BE2C (cell line): ENCODE measurements at regions not wholly inside any gene's neighbourhood (a gene's known extent, or its start where the extent isn't known, plus 50 kb on each side); places are given as distances from the start of the nearest gene placed in this dataset.
A peak's percentile ranks its signal among the peaks of the same experiment; 100 is the strongest.

Experiments used
- DNase-seq: peaks from one replicate; pipeline ENCODE4 v3.0.0-alpha.2; 2020
- H3K27me3 ChIP-seq: fragments of 250-450 bp; sonication (Bioruptor Pico); 2 replicates; pipeline ENCODE4 v1.5.1; 2020; ENCODE audit warnings: mild to moderate bottlenecking
- H3K36me3 ChIP-seq: fragments of 250-450 bp; sonication (Bioruptor Pico); 2 replicates; pipeline ENCODE4 v1.5.1; 2020; ENCODE audit warnings: mild to moderate bottlenecking
- H3K4me1 ChIP-seq: fragments of 250-450 bp; sonication (Bioruptor Pico); 2 replicates; pipeline ENCODE4 v1.5.1; 2020
- H3K4me3 ChIP-seq: 2 replicates; pipeline ENCODE4 v1.5.1; 2011; ENCODE audit warnings: low read depth, low read length
- H3K9me3 ChIP-seq: fragments of 250-450 bp; sonication (Bioruptor Pico); 2 replicates; pipeline ENCODE4 v1.5.1; 2020
- TF ChIP-seq, protein P1 (sequence below): IDR thresholded peaks from 2 replicates; pipeline ENCODE4 v1.5.1; 2012; ENCODE audit warnings: mild to moderate bottlenecking, low read depth, low read length

DNA sequence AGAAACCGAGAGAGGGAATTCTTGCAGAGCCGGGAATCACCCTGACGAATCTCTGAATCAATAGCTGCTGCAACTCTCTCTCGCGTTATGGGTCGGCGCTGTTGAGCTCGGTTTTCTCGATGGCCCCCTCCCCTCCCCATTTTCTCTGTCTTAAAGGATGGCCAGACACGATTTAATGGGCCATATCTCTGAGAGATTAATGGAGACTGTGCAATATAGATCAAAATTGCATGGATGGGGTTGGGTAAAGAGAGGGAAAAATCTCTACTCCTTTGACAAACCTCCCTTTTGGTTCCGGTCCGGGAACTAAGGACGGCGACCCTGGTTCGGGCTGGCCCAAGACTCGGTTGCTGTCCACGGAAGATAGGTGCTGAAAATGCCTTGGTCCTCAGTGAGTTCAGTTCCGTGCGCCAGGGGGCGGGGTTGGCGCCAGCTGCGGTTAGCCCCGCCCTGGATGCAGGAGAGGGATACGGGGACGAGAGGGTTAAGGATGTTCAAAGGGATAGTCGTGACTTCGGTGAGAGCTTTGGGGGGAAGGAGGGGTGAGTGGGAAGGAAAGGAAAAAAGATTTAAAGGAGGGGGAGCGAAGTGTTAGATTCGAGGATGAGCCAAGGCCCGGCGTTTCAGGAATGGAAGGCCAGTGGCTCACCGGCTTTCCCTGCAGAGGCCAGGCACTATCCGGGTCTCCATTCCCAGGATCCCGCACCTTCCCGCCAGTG is 103.6 kb upstream of the HSD17B12 start:
- Histone ChIP-seq H3K4me3 (peak overlapping the region; percentile 74), H3K4me1 (0 out of 2 replicates have a peak, but pooled peaks cover 4% of the 10 kb centered on the region), H3K36me3 (no peaks in the 10 kb centered on the region), H3K27me3 (peaks cover 16% of the 10 kb centered on the region), H3K9me3 (no peaks in the 10 kb centered on the region)
- peak; percentile 45 for DNase-seq
- TF ChIP-seq, protein P1, sequence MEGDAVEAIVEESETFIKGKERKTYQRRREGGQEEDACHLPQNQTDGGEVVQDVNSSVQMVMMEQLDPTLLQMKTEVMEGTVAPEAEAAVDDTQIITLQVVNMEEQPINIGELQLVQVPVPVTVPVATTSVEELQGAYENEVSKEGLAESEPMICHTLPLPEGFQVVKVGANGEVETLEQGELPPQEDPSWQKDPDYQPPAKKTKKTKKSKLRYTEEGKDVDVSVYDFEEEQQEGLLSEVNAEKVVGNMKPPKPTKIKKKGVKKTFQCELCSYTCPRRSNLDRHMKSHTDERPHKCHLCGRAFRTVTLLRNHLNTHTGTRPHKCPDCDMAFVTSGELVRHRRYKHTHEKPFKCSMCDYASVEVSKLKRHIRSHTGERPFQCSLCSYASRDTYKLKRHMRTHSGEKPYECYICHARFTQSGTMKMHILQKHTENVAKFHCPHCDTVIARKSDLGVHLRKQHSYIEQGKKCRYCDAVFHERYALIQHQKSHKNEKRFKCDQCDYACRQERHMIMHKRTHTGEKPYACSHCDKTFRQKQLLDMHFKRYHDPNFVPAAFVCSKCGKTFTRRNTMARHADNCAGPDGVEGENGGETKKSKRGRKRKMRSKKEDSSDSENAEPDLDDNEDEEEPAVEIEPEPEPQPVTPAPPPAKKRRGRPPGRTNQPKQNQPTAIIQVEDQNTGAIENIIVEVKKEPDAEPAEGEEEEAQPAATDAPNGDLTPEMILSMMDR, result peak; percentile 15

DNA sequence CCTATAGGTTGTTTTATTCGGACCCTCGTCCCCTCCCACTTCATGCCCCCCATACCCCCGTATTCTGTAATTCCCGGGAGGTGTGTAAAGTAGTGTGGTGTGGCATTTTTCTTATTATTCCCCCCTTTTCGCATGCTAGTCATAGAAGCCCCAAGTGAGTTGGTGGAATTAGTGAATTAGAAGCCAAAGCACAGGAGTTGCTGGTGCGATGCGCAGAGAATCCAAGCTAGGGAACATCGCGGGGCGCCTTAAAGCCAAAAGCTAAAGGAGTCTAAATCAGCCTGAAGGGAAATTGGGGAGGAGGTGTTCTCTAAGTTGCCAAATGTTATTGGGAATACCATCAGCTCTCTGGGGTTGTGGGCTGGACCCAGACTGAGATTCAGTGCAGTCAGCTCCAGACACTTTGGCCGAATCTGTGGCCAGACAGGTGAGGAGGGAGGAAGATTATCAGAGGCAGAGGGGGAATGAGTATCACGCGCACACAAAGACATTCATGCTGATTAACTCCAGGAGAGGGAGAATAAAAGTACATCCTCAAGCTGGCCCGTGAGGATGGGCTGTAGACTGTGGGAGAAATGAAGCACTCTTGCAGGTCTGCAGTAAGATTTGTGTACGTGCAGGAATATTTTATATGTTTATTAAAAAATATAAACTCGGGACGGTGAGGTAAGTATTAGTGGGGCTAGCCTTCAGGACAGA is 102.8 kb upstream of the HSD17B12 start:
- no peak overlapping the region; the same call in 1 of the 2 replicates for H3K4me3 ChIP-seq
- peaks cover 23% of the 10 kb centered on the region for H3K27me3 ChIP-seq
- no peaks in the 10 kb centered on the region for H3K36me3 ChIP-seq
- TF ChIP-seq, protein P1, result no peak
- no peak for DNase-seq
- H3K4me1 ChIP-seq, result 0 out of 2 replicates have a peak, but pooled peaks cover 4% of the 10 kb centered on the region
- no peaks in the 10 kb centered on the region for H3K9me3 ChIP-seq

GRCh38 chr11:43578346-43579170 is 102.0 kb upstream of the HSD17B12 start:
- DNase-seq, result no peak
- no peaks in the 10 kb centered on the region for H3K36me3 ChIP-seq
- peak overlapping the region; percentile 56 for H3K4me3 ChIP-seq
- H3K9me3 ChIP-seq, result no peaks in the 10 kb centered on the region
- H3K4me1 ChIP-seq, result 0 out of 2 replicates have a peak, but pooled peaks cover under 1% of the 10 kb centered on the region
- TF ChIP-seq, protein P1, result no peak
- peaks cover 30% of the 10 kb centered on the region for H3K27me3 ChIP-seq

- DNase-seq, result peak; percentile 60
- TF ChIP-seq, protein P1, result peak; percentile 29; the same call in 1 of the 2 replicates
- Histone ChIP-seq H3K4me1 (no peaks in the 10 kb centered on the region), H3K9me3 (no peaks in the 10 kb centered on the region), H3K27me3 (peaks cover 30% of the 10 kb centered on the region), H3K4me3 (peak overlapping the region; percentile 56), H3K36me3 (no peaks in the 10 kb centered on the region)
These were observed 101.2 kb upstream of the HSD17B12 start for GRCh38 chr11:43579171-43579918.

DNA sequence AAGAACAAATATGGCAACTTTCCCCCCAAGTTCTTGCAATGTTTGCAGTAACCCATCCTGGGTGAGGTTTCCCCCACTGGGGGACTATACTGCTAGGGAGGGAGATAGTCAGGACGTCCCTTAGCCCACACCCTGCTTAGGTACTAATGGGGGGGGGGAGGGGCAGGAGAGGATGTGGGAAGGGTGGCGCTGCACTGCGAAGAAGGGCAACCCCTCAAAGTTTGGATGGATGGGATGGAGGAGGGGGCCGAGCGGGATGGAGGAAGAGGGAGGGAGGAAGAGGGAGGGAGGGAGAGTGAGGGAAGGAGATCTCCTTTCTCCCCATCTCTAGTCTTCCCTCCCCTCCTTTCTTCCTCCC is 100.6 kb upstream of the HSD17B12 start:
- H3K27me3 ChIP-seq, result peaks cover 30% of the 10 kb centered on the region
- TF ChIP-seq, protein P1, result no peak
- no peaks in the 10 kb centered on the region for H3K36me3 ChIP-seq
- H3K9me3 ChIP-seq, result no peaks in the 10 kb centered on the region
- no peak for DNase-seq
- no peaks in the 10 kb centered on the region for H3K4me1 ChIP-seq
- peak overlapping the region; percentile 56 for H3K4me3 ChIP-seq
